ENCODE measurements at regions not wholly inside any gene's neighbourhood (a gene's known extent, or its start where the extent isn't known, plus 50 kb on each side); places are given as distances from the start of the nearest gene placed in this dataset.

DNA sequence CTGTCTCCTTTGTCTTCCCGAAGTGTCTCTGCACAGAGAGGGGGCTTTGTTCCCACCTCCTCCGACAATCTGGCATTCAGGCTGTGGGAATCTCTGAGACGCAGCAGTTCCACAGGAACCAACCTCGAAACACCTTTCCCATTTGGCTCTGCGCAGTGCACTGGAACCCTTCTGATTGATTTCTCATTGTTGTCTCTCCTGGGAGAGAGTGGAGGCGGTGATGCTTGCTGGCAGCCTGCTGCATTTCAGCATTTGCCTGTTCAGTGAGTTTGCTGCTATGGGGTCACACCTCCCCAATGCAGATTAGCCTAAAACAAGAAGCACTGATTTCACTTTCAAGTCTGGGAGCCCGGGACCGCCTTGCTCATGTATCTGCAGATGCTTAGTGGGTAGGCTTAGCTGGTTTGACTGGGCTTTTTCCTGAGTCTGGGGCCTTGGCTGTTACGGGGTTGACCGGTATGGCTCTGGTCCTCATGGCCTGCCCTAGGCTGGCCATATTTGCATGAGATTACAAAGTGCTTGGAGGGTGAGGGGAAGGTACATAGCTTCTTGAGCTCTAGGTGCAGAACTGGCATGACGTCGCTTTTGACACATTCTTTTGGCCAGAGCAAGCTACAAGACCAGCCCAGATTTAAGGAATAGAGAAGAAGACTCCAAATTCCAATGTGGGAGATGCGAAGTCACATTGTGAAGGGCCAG lies 695.3 kb downstream of the PTPRU start:
- TF ChIP-seq, protein P1, sequence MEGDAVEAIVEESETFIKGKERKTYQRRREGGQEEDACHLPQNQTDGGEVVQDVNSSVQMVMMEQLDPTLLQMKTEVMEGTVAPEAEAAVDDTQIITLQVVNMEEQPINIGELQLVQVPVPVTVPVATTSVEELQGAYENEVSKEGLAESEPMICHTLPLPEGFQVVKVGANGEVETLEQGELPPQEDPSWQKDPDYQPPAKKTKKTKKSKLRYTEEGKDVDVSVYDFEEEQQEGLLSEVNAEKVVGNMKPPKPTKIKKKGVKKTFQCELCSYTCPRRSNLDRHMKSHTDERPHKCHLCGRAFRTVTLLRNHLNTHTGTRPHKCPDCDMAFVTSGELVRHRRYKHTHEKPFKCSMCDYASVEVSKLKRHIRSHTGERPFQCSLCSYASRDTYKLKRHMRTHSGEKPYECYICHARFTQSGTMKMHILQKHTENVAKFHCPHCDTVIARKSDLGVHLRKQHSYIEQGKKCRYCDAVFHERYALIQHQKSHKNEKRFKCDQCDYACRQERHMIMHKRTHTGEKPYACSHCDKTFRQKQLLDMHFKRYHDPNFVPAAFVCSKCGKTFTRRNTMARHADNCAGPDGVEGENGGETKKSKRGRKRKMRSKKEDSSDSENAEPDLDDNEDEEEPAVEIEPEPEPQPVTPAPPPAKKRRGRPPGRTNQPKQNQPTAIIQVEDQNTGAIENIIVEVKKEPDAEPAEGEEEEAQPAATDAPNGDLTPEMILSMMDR (IDR thresholded peaks at IDR 0.05) = no peak
- no peak for TF ChIP-seq EP300 (IDR thresholded peaks at IDR 0.05)
- TF ChIP-seq POLR2AphosphoS5 (IDR thresholded peaks at IDR 0.05) = no peak
